Body of pancreas (tissue), 4 donors: ENCODE measurements at regions not wholly inside any gene's neighbourhood (a gene's known extent, or its start where the extent isn't known, plus 50 kb on each side); places are given as distances from the start of the nearest gene placed in this dataset. TPM values are rescaled to one million over a fixed set of nuclear protein-coding genes. Genes with fewer than 3 reads are reported as not detected.

ENCODE experiments used
- ATAC-seq: fragments of 150-250 bp; one replicate; pipeline ENCODE4 v1.9.1; 2016
- DNase-seq, 4 donors: peaks; one replicate each; pipeline ENCODE4 v3.0.0-alpha.2; 2019
- H3K27ac ChIP-seq, 4 donors: fragments of 200-600 bp; sonication (generic); 1 replicate in 3 of 4; 2 replicates in 1 of 4; pipeline versions ENCODE4 v1.5.1 to v1.6.1; 2016 to 2019; ENCODE audit warnings: mild to moderate bottlenecking in 1 of 4, mixed read lengths in 1 of 4, moderate library complexity in 1 of 4
- H3K27me3 ChIP-seq, 2 donors: fragments of 200-600 bp; sonication (generic); one replicate each; pipeline ENCODE4 v1.6.0; 2016; ENCODE audit warnings: mild to moderate bottlenecking in 1 of 2
- H3K36me3 ChIP-seq, 2 donors: fragments of 200-600 bp; sonication (generic); replicated peaks in 1 of 2; 2 replicates each; pipeline ENCODE4 v1.5.1; 2016; ENCODE audit warnings: low read depth in 2 of 2; ENCODE audit not compliant: insufficient read depth in 1 of 2
- H3K4me1 ChIP-seq: fragments of 200-600 bp; sonication (generic); one replicate; pipeline ENCODE4 v1.6.0; 2016
- H3K4me3 ChIP-seq, 2 donors: fragments of 200-600 bp; sonication (generic); 1 replicate in 1 of 2; 2 replicates in 1 of 2; pipeline ENCODE4 v1.5.1; 2016 to 2019
- H3K9me3 ChIP-seq, 3 donors: fragments of 200-600 bp; sonication (generic); 1 replicate in 2 of 3; 2 replicates in 1 of 3; pipeline ENCODE4 v1.5.1; 2016
- POLR2A ChIP-seq, 3 donors: fragments of 450-650 bp; IDR thresholded peaks; one replicate each; pipeline ENCODE4 v1.6.1; 2016; ENCODE audit warnings: antibody characterized with exemption in 3 of 3, mild to moderate bottlenecking in 2 of 3
- WGBS, 2 donors: methylation state at CpG; one replicate each; pipeline ENCODE4 v1.1.5; 2017; 5-methylcytosine and 5-hydroxymethylcytosine counted together
- intact Hi-C: fragments of 100-400 bp; cut with DNase I; formaldehyde crosslinking; loops from one replicate; pipeline ENCODE4 v1.15.1; 2023
- microRNA-seq, 2 donors: library from miRNA; unstranded; fragments of <30 nt; microRNA quantifications; one replicate each; pipeline ENCODE4, GENCODE V29; 2016; ENCODE audit warnings: borderline number of aligned reads in 2 of 2, borderline replicate concordance in 2 of 2
- small RNA-seq: library from RNA; depleted of rRNA; stranded (forward); fragments of <200 nt; gene quantifications from one replicate; pipeline ENCODE3, GENCODE V24; 2016
- TF ChIP-seq, protein P1 (sequence below), 7 experiments: fragments of 450-650 bp in 4 of 7; fragments of 200-600 bp in 3 of 7; sonication (generic) in 3 of 7; IDR thresholded peaks; one replicate each; pipeline ENCODE4 v1.5.1; 2016 to 2019; ENCODE audit warnings: antibody characterized with exemption in 7 of 7

DNA sequence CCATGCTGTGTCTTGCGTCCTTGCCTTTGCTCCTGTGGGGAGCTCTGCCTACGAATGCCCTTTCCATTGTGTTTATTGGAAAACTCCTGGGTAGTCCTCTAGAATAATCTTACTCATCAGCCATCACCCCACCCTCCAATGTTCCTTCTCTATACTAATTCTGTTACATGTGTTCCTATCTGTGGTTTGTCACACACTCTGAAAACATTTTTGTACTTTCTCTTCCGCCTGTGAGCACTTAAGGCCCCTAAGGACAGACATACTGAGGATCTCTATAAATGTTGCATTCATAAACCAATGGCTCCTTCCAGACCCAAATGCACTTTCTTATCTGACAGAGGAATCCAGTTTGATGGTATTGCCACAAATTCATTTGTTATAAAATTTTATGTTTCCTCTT is 53.9 kb upstream of the MON1B start:
- Histone ChIP-seq H3K27me3 (no peaks in the 10 kb centered on the region), H3K4me1 (no peaks in the 10 kb centered on the region), H3K9me3 (no peaks in the 10 kb centered on the region), H3K36me3 (no peaks in the 10 kb centered on the region), H3K4me3 (no peak overlapping the region), H3K27ac (no peak overlapping the region)
- intact Hi-C loops, result no loop called here
- ATAC-seq (no peak), DNase-seq (no peak)
- TF ChIP-seq, protein P1, sequence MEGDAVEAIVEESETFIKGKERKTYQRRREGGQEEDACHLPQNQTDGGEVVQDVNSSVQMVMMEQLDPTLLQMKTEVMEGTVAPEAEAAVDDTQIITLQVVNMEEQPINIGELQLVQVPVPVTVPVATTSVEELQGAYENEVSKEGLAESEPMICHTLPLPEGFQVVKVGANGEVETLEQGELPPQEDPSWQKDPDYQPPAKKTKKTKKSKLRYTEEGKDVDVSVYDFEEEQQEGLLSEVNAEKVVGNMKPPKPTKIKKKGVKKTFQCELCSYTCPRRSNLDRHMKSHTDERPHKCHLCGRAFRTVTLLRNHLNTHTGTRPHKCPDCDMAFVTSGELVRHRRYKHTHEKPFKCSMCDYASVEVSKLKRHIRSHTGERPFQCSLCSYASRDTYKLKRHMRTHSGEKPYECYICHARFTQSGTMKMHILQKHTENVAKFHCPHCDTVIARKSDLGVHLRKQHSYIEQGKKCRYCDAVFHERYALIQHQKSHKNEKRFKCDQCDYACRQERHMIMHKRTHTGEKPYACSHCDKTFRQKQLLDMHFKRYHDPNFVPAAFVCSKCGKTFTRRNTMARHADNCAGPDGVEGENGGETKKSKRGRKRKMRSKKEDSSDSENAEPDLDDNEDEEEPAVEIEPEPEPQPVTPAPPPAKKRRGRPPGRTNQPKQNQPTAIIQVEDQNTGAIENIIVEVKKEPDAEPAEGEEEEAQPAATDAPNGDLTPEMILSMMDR (IDR thresholded peaks at IDR 0.05), result no peak
- TF ChIP-seq POLR2A (IDR thresholded peaks at IDR 0.05), result no peak
- 88 to 89% methylated on average over 3 of the region's 3 CpGs for WGBS, 2 donors

Small RNA genes lying in the stretch of these regions (microRNA-seq; reads per million reads assigned to microRNA genes)
- 0 reads per million in 2 donors for gene MIR4719

Small RNA genes lying in the stretch of these regions (small RNA-seq; reads per million reads assigned to genes)
- not detected for gene MIR4719
